Stimulated activated CD4-positive, alpha-beta T cell treated with anti-CD3 and anti-CD28 coated beads, TNF-alpha, amount 100 ng/mL, for 48 hours (primary cell): ENCODE measurements at regions not wholly inside any gene's neighbourhood (a gene's known extent, or its start where the extent isn't known, plus 50 kb on each side); places are given as distances from the start of the nearest gene placed in this dataset.

ENCODE experiments used
- DNase-seq, 3 donors: peaks; one replicate each; pipeline ENCODE4 v3.0.0-alpha.2; 2020; ENCODE audit warnings: low read depth in 3 of 3

DNA sequence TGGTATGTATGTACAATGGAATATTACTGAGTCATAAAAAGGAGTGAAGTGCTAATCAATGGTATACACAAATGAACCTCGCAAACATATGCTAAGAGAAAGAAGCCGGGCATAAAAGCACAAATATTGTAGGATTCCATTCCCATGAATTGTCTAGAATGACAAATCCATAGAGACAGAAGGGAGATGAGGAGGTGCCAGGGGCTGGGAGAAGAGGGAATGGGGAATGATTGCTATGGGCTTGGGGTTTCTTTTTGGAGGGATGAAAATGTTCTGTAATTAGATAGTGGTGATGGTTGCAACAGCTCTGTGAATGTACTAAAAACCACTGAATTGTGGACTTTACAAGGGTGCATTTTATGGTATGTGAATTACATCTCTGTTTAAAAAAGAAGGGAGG is 73.5 kb downstream of the GLI2 start:
- no peak for DNase-seq

DNA sequence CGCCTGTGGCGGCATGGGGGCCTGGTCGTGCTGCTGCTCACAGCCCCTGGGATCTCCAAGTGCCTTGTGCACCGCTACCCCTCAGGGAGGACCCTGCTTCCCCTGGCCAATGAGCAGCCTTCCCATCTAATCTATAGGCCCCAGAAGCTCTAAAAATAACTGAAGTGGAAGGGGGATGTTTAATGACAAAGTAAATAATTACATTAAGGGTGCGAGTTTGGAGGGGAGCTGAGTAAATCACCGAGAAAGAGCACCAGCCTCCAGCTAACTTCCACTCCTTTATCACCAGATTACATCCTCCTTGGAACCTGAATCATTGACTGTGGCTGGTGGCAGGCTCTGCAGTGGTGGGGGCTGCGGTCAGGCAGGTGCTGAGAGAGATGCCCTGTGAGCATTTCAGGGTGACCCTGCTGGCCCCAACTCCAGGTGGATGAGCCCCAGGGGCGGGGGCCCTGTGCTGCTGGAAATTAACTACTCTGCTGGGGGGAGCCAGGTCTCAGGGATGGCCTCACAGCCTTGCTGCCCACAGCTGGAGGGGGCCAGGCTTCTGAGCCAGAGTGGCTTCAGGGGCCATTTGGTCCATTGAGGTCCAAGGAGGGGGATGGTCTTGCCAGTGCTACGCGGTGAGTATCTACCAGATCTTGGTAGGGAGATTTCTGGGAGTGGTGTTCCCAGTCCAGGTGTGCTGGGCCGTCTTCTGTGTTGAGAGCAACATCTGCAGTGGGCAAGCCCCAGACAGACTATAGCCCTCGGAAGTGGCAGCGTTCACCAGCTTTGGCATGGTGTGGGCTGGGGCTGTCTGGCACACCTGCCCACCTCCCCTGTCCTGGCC is 74.2 kb downstream of the GLI2 start:
- DNase-seq: no peak

DNA sequence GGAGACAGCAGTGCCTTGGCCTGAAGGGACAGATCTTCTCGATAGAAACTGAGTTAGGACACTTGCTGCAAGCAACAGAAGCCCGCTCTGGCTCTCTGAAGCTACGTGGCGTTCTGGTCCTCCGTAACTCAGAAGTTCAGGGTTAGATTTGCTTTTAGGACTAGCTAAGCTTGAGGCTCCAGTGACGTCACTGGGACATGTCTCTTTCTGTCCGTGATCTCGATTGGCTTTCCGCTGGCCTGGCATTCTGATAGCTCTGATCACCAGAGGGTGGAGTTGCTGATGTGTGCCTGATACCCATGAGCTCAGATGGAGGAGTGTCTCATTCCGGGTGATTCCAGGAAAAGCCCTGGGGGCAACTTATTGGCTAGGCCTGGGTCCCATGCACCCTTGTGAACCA is 75.0 kb downstream of the GLI2 start:
- no peak for DNase-seq

DNA sequence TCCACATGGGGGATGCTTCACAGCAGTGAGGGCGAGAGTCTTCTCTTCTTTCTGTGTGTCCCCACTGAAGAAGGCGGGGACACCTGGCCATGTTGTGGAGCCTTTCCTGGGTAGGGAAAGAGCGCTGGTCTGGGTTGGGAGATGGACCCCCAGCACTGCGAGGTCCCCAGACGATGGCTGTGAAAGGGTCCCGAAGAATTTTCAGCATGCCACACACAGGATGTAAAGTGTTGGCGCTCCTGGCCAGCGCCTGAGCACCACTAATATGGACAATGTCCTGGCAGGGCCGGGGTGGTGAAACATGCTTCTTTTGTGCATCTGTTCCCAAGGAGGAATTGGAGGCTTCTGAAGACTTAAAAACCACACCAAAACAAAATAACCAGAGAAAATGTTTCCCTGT is 77.2 kb downstream of the GLI2 start:
- DNase-seq: no peak

DNA sequence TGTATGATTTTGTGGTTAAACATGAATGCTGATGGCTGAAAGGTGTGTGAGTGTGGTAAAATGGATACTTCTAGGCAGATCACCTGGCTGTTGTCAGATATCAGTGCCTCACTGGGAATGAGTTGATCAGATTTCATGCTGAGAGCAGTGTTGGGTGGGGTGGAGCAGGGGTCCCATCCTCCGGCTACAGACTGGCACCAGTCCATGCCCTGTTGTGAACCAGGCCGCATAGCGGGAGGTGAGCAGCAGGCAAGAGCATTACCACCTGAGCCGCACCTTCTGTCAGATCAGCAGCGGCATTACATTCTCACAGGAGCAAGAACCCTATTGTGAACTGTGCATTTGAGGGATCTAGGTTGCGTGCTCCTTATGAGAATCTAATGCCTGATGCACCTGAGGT is 78.7 kb downstream of the GLI2 start:
- no peak for DNase-seq

DNA sequence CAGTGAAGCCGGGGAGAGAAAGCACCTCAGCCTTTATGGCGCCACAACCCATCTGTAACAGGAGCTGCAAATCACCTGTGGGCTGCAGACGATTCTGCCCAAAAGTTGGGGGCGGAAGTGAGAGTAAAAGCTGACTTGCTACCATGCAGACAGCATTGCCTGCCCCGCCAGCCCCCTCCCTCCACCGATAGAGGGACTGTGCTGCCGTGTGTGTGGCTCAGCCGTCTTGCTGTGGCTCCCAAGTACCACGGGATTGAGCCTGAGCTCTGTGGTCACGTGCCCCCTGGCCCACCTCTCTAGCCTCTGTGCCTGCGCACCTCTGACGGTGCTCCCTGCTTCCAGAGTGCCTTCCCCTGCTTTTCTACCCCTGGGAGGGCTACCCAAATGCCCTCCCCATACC is 79.6 kb downstream of the GLI2 start:
- no peak for DNase-seq

DNA sequence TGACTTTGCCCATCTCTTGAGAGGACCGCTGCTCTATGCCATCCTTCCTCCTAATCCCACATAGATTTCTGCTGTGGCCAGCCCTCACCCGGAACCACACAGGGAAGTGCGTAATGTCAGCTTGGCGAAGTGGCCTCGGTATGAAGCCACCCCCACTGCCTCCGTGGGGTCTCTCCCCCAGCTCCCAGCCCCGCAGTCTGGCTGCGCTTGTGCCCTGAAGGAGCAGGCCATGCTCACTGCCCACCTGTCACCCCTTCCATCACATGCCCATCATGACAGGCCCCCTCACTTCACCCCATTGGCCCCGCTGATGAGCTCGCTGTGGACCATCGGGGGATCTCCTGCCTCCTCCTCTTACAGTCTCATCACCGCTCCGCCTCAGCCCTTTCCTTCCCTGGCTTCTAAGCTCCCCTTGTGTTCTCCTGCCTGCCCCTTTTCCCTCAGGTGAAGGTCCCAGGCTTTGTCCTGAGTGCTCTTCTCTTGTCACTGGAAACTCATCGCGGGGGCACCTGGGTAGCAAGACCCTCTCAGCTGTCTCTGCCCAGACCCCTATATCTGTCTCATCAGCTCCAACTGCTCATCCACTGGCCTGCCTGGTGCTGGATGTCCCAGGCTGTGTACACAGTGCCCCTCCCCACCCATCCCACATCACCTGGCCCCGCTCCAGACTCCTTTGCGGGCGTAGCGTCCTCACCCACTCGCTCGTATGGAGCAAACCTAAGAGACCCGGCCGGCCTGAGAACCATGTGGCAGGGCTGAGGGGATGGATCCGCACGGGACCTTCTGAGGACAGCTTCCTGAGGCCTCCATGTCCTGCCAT is 81.7 kb downstream of the GLI2 start:
- DNase-seq: no peak

DNA sequence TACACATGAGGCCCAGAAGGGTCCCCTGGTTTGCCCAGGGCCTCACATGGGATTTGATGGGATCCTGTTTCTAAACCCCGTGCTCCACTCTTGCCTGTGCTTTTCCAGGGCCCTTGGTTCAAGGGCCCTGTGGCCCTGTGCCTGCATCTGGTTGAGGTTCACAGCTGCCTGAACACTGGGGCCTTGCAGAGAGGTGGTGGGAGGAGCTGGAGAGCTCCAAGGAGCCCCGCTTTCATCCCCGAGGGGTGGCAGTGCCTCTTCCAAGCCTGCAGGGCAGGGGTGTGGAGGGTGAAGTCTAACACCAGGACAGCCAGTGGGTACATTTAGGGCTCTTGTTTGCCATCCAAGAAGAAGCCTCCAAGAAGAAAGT is 82.3 kb downstream of the GLI2 start:
- no peak for DNase-seq

DNA sequence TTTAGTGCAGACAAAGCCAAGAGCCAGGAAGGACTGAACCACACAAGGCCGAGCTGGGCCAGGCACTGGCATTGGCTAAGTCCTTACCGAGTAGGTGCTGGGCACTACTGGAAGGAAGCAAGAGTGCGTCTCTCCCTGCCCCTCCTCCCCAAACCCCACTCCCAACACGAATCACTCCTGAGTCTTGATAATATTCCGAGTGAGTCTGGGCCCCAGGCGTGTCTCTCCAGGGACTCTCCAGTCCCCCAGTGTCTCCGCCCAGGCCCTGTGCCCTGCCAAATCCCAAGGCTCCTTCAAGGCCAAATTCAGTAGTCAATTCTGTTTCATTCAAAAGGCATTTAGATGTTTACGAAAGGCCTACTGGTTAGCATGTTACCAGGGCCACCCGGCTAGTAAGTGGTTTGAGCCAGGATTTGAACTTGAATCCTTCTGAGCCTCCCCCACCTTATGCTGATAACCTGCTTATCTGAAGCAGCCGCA is 82.8 kb downstream of the GLI2 start:
- DNase-seq: no peak

DNA sequence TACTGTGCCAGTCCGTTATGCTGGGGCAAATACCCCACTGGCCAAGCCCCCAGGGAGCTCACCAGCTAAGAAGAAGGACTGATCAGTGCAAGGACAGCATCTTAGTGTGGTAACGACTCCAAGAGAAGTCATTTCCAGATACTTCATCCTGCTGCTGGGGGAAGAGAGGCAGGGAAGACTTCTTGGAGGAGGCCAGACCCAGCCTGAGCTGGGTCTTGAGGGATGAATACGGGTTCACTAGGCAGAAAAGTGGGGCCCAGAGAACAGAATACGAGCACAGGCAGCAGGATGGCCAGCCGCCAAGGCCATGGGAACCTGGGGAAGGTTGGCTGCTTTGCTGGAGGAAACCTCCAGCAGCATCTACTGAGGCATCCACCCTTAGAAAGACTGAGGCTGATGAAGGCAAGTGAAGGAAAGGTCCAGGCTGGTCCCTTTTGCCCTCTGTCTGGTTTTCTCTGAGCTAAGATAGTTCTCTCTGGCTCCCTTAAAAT is 84.1 kb downstream of the GLI2 start:
- no peak for DNase-seq

DNA sequence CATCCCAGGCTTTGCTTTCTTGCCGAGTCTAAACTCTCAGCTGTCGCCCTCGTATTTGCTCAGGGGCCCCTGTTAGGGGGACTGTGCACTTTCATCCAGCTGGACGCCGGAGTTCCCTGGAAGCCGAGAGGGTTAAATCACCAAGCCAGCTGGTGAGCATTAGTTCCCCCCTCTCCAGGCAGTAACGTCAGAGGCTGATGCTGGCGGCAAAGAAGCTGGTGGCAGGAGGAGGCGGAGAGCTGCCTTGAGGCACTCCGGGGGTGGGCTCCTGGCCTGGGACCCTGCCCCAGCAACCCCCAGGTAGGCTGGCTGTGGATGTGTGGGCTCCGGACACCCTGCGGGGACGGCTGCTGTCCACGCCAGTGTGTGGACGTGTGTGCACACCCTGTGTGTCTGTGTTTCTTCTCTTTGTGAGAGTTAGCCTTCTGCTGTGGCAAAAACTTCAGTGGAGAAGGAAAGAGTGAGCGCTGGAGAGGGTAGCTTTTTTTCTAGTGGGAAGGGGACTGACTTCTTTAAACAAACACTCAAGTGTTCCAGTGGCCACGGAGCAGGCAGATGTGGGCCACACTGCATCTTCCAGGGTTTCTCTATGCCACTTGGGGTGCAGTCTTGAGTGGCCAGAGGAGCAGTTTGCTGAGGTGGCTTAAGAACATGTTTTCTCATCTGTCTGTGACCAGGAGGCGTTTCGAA is 84.7 kb downstream of the GLI2 start:
- DNase-seq: no peak

DNA sequence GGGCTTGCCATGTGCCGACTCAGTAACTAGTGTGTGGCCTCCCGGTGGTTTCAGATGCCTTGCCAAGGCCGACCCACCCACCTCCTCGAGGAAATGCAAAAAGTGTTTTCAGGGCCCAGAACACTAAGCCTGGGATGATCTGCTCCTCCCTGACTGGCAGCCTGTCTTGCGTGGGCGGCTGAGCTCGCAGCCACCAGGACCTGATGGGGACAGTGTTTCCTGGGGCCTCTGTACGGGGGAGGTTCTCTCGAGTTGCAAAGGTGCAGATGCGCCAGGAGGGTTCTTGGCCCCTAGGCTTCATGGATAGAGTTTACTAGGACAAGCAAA is 85.2 kb downstream of the GLI2 start:
- DNase-seq: no peak

DNA sequence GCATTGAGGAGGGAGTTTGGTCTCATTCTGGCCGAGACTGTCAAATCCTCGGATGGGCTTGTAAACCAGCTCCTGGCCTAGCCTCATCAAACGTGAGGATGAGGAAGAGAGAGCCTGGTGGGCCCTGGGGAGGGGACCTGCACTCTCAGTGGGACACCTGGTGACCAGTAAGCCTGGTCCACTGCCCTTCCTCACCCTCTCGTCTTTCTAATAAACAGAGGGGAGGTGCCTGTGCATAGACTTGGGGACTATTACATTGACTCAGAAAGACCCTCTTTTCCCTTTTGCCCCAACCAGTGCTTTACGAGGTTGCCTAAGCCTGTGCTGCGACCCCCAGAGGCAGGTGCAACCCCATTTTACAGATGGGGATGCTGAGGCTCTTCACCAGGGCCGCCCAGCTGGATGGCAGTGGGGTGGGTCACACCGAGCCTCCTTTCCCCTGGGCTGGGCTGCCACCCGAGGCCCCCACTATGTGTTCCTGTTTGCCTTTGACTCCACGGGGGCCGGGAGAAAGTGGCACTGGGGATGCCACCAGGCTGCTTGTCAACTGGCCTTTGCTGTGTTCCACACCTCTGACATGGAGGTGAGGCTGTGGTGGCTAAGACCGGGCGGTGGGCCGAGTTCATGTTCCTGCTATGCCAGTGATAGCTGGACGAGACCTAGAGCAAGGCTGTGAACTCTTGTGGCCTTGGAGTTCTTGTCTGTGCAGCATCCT is 85.9 kb downstream of the GLI2 start:
- DNase-seq: no peak

DNA sequence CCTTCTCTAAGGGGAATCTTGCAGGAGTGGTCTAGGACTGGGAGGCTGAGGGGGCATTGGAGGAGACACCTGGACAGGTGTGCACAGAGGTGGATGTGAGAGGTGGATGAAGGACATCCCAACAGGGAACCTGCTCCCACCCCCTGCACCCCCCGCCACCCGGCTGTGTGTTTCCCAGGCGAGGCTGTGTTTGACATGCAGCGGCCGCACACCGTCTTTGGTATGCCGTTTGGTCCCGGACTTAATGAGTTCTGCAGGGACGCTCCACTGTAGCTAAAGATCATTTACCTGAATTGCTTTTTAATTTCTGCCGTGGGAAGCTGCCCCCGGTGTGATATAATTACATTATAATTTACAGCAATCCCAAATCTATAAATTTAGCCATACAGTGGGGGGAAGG is 87.3 kb downstream of the GLI2 start:
- no peak for DNase-seq

DNA sequence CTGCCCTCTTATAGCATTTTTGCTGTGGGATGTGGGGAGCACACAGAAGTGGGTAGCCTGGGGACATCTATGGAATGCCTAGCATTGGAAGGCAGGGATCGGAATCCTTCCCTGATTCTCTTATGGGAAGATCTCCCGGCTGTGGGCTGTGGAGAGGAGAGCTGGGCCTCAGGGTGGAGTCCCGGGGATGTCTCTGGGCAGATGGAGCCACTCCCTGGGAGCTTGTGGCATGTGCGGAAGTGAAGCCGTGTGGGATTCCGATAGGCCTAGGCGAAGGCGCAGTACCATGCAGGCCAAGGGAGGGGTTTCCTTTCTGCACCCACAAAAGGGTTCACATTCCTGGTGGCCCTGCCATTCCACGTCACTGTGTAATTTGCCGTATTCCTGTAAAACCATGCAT is 87.9 kb downstream of the GLI2 start:
- DNase-seq: no peak

DNA sequence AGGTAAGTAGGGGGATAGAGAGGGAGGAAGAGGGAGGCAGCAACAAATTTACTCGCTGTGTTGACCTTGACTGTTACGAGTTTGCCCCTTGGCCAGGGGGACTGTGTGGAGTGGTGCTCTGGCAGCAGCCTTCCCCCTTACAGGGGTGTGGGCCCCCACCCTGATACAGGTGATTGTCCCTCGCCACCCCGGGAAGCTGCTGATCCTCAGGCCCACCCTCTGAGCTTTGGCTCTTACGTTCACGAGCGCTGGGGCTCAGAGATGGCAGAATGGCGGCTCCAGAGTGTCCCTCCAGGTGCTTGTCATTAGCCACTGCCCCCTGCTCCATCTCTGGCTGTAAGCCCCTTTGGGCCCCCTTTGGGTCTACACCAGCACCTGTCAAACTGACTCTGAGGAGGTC is 88.6 kb downstream of the GLI2 start:
- DNase-seq: no peak

DNA sequence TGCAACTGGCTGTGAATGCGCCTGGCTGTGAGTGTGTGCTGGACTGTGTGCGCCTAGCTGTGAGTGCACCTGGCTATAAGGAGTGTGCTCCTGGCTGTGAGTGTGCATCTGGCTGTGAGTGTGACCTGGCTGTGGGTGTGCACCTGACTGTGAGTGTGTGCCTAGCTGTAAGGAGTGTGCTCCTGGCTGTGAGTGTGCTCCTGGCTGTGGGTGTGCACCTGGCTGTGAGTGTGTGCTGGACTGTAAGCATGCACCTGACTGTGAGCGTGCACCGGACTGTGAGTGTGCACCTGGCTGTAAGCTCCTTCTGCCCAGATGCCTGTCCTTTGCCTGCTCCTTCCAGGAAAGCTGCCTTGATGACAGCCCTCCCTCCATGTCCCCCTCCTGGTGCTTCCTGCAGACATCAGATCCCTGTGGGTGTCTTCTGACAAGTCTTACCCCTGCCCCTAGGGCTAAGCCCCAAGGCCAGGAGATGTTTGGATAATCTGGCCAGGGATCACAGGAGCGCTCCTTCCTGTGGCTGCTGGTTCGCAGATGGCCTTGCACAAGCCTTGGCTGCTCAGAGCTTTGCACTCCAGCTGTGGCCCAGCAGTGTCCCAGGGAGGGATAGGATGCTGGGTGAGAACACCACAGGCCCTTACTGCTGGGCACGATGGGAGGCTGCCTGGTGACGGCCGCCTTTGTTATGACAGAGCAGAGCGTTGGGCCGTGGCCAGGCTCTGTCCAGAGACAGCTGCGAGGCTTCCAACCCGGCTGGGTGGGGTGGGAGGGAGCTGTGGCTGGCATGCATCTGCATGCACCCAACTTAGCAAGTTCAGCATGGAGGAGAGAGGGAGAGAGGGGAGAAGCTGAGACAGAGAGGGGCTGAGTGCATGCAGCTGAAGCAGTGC is 89.9 kb downstream of the GLI2 start:
- no peak for DNase-seq

DNA sequence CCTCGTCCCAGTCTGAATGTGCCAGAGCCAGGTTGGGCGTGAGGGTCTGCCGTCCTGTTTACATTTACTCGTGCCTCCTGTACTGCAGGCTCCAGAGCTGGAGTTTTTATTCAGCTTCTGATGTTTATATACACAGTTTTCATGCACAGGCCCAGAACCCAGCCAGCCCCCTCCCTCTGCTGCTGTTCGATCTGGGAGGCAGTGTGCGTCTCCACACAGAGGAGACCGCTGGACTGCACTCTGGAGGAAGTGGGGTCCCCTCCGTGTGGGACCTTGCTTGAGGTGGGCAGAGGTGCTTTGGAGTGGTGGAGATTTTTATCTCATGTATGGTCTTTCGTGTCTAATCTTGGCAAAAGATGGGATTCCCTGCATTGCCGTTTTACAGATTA is 90.6 kb downstream of the GLI2 start:
- DNase-seq: no peak

DNA sequence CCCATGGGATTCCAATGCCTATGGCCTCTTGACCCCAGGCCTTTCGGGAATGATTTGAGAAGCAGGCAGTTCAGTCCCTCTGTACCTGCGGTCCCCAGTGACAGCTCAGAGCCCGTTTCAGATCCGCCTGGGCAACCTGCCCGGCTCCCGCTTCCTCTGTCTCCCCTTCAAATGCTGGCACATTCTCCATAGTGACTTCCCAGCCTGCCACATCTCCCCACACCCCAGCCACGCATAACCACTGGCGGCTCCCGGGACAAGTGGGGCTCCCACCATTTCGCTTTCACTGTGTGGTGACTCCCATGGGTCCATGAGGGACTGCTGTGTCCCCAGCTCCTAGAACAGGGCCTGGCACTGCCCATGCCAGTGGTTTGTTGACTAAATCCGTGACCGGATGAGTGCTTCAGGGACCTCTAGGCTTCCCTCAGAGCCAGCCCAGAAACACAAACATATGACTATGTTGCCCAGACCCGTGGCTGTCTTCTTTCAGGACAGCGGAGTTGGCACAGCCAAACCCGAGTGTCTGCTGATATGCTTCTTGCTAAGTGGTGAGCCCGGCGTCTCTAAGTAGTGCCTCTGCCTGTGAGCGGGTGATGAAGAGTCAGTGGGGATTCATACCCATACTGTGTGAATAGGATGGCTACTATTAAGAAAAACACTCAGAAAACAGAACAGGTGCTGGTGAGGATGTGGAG is 91.2 kb downstream of the GLI2 start:
- DNase-seq: no peak

DNA sequence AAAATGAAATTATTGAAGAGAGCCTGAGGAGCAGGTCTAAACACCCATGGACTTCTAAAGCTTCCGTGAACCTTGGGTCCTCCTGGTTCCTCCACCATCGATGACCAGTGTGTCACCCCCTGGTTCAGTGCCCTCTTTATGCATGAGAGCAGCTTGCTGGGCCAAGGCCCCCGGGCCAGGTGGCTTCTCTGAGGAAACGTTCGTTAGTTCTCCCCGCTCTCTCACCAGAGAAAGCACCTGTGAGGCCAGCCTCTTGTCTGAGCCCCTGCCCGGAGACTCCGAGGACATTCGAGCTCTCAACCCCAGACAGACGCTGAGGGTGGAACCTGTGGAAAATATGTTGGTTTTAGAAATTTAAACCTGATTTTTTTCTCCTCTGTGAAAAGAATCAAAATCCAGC is 92.4 kb downstream of the GLI2 start:
- DNase-seq: no peak
